GM10266 (cell line): ENCODE measurements at regions not wholly inside any gene's neighbourhood (a gene's known extent, or its start where the extent isn't known, plus 50 kb on each side); places are given as distances from the start of the nearest gene placed in this dataset.
"Not testable (repeated sequence)": the region's sequence is repeated elsewhere in the genome, so short reads cannot be mapped to it uniquely, and the experiment has no call there.

Source experiments
- DNase-seq: peaks from one replicate; pipeline ENCODE4 v3.0.0; 2012; ENCODE audit errors: extremely low spot score
- TF ChIP-seq, protein P1 (sequence below): IDR thresholded peaks from 2 replicates; pipeline ENCODE4 v1.5.1; 2012; ENCODE audit warnings: mild to moderate bottlenecking, low read depth; ENCODE audit not compliant: control insufficient read depth, insufficient read depth; ENCODE audit errors: missing control alignments

DNA sequence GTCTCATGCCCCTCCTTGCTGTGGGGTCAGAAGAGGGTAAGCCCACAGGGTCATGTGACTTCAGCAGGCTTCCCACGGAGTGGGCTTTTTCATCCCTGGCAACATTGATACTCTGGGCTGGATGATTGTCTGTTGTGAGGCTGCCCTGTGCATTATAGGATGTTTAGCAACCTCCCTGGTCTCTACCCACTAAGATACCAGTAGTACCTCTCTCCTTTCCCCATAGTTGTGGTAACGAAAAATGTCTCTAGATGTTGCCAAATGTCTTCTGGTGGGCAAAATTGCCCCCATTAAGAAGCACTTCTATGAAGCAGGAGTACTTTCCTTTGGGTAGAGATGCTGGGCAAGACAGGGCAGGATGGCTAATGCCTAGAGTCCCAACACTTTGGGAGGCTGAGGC, 232.5 kb upstream of the ZNF217 start:
- DNase-seq = no peak
- TF ChIP-seq, protein P1, sequence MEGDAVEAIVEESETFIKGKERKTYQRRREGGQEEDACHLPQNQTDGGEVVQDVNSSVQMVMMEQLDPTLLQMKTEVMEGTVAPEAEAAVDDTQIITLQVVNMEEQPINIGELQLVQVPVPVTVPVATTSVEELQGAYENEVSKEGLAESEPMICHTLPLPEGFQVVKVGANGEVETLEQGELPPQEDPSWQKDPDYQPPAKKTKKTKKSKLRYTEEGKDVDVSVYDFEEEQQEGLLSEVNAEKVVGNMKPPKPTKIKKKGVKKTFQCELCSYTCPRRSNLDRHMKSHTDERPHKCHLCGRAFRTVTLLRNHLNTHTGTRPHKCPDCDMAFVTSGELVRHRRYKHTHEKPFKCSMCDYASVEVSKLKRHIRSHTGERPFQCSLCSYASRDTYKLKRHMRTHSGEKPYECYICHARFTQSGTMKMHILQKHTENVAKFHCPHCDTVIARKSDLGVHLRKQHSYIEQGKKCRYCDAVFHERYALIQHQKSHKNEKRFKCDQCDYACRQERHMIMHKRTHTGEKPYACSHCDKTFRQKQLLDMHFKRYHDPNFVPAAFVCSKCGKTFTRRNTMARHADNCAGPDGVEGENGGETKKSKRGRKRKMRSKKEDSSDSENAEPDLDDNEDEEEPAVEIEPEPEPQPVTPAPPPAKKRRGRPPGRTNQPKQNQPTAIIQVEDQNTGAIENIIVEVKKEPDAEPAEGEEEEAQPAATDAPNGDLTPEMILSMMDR = no peak

DNA sequence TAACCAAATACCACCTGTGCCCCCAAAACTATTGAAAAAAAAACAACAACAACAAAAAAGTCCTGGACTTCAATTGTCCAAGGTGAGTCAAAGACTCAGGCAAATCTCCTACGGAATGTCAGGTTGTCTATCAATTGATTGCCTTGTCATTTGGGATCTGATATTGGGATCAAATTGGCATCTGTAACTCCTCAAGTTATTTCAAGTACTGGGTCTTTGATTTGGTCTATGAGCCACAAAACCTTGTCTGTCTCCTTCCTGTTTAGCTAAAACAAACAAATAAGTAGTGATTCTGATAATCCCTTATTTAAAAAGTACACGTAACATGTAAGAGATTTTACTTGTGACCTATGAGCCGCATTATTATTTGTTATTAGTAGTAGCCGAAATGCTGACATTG, 231.6 kb upstream of the ZNF217 start:
- TF ChIP-seq, protein P1 = no peak

DNA sequence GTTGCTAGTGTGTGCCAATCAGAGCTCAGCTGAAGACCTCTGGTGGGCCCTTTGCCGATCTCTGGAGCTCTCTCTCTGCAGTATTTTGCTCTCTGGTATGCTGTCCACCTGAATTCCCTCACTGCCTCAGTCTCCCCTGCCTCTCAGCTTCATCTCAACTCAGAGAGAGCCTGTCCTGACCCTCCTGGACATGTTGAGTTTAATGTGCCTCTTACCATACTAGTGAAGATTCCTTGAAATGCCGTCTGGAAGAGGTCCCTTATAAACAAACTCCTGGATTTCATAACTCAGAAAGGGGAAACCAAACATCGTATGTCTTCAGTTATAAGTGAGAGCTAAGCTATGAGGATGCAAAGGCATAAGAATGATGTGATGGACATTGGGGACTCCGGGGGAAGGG, 231.1 kb upstream of the ZNF217 start:
- no peak for DNase-seq
- TF ChIP-seq, protein P1 = no peak

More for the DNA sequence above, 231.6 kb upstream of the ZNF217 start:
- no peak for DNase-seq

DNA sequence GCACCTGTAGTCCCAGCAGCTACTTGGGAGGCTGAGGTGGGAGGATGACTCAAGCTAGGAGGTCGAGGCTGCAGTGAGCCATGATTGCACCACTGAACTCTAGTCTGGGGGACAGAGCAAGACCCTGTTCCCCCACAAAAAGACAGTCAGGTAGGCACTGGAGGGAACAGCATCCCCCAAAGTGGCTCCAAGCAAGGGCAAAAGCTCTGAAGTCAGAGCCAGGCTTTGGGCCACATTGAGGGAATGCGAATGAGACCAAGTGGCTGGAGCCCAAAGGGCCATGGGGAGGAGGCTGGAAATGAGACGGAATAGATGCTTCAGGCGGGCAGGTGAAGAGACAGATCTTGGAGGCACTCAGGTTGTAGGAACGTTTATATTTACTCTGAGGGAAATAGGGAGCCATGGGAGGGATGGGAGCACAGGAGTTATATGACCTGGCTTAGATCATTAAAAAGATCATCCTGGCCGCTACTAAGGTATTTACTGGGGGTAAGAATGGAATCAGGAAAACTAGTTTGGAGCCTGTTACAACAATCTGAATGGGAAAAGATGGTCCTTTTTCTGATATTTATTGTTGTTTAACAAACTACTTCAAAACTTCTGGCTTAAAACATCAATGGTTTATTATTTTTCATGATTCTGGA, 229.6 kb upstream of the ZNF217 start:
- TF ChIP-seq, protein P1 = no peak
- no peak for DNase-seq

DNA sequence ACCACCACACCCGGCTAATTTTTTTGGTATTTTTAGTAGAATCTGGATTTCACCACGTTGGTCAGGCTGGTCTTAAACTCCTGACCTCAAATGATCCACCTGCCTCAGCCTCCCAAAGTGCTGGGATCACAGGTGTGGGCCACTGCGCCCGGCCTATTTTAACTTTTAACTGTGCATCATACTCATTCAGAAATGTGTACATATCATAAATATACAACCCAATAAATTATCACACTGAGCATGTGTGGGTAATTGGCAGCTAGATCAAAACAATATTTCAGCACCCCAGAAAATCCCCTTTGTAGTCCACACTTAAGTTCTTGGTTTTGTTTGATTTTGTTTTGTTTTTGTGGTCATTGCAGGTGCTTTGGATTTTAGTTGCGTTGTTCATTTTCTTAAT, 228.9 kb upstream of the ZNF217 start:
- TF ChIP-seq, protein P1 = no peak
- DNase-seq = no peak

DNA sequence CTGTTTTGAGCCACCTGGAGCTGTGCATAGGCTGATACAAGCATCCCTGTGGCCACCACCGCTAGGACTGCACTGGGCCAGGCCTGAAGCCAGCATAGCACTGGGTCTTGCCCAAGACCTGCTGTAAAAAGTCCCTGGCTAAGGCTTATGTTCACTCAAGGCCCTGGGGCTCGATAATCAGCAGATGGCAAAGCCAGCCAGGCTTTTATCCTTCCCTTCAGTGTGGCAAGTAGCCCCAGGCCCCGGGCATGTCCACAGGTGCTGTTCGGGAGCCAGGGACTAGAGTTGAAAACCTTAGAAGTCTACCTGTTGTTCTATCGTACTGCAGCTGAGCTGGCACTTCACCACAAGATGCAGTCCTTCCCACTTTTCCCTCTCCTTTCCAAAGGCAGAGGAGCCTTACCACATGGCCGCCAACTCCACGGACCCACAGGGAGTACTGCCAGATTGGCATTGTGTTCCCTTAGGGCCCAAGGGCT, 226.4 kb upstream of the ZNF217 start:
- TF ChIP-seq, protein P1 = no peak

DNA sequence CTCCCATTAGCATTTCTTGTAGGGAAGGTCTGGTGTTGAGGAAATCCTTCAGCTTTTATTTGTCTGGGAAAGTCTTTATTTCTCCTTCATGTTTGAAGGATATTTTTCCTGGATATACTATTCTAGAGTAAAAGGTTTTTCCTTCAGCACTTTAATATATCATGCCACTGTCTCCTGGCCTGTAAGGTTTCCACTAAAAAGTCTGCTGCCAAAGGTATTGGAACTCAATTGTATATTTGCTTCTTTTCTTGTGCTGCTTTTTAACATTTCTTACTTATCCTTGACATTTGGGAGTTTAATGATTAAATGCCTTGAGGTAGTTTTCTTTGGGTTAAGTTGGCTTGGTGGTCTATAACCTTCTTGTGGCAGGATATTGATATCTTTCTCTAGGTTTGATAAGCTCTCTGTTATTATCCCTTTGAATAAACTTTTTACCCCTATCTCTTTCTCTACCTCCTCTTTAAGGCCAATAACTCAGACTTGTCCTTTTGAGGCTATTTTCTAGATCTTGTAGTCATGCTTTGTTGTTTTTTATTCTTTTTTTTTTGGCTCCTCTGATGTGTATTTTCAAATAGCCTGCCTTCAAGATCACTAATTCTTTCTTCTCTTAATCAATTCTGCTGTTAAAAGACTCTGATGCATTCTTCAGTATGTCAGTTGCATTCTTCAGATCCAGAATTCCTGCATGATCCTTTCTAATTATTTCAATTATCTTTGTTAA, 225.0 kb upstream of the ZNF217 start:
- TF ChIP-seq, protein P1 = no peak
- no peak for DNase-seq

More for the DNA sequence above, 226.4 kb upstream of the ZNF217 start:
- DNase-seq = no peak

DNA sequence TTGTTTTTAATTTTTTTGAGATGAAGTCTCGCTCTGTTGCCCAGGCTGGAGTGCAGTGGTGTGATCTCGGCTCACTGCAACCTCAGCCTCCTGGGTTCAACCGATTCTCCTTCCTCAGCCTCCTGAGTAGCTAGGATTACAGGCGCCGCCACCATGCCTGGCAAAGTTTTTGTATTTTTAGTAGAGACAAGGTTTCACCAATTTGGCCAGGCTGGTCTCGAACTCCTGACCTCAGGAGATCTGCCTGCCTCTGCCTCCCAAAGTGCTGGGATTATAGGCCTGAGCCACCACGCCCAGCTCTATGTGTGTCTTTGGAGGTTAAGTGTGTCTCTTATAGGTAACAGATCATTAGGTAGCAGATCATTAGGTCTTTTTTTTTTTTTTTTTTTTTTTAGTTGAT, 223.9 kb upstream of the ZNF217 start:
- not testable (repeated sequence) for DNase-seq
